IMR-90 (cell line): ENCODE measurements at regions not wholly inside any gene's neighbourhood (a gene's known extent, or its start where the extent isn't known, plus 50 kb on each side); places are given as distances from the start of the nearest gene placed in this dataset.

ENCODE experiments used
- ATAC-seq: fragments of 200-7000 bp; cut with Tn5 transposase; 2 replicates; pipeline ENCODE4 v1.9.1; 2020; ENCODE audit warnings: low read depth, mild to moderate bottlenecking, moderate library complexity
- BruUV-seq: library from RNA; stranded (reverse); fragments of 400-500 nt; replicated peaks from 2 replicates; lab custom pipeline; 2021; lab: Mats Ljungman, UMichigan
- CTCF ChIA-PET: fragments of 300-600 bp; formaldehyde crosslinking; extraction: SDS; loops from one replicate; lab custom pipeline; 2021; ENCODE audit warnings: antibody characterized with exemption; lab: Yijun Ruan, JAX
- POLR2A ChIA-PET: fragments of 300-600 bp; sonication (Branson Sonifier 250); formaldehyde crosslinking; loops from one replicate; lab custom pipeline; 2022; ENCODE audit warnings: antibody characterized with exemption; ENCODE audit not compliant: unreplicated experiment; lab: Charles Lee
- DNase-seq: peaks from one replicate; pipeline ENCODE4 v3.0.0; 2013
- H2AFZ ChIP-seq: replicated peaks from 2 replicates; pipeline ENCODE3; 2013; ENCODE audit warnings: low read length, mild to moderate bottlenecking; ENCODE audit not compliant: poor library complexity
- H2AK5ac ChIP-seq: 2 replicates; pipeline ENCODE4 v1.6.1; 2013; ENCODE audit warnings: low read depth, low read length, inconsistent platforms
- H2AK9ac ChIP-seq: replicated peaks from 2 replicates; pipeline ENCODE3; 2013; ENCODE audit warnings: mild to moderate bottlenecking, low read depth, low read length, moderate library complexity; ENCODE audit not compliant: poor library complexity
- H2BK120ac ChIP-seq: 2 replicates; pipeline ENCODE4 v1.6.1; 2013; ENCODE audit warnings: low read depth, low read length, inconsistent platforms
- H2BK15ac ChIP-seq: 3 replicates; pipeline ENCODE4 v1.6.1; 2013; ENCODE audit warnings: low read depth, low read length, inconsistent platforms
- H2BK20ac ChIP-seq: 2 replicates; pipeline ENCODE4 v1.6.1; 2013; ENCODE audit warnings: low read depth, mild to moderate bottlenecking, inconsistent platforms, low read length, moderate library complexity
- H2BK5ac ChIP-seq: 2 replicates; pipeline ENCODE4 v1.6.1; 2013; ENCODE audit warnings: mild to moderate bottlenecking, low read depth, low read length, inconsistent platforms; ENCODE audit not compliant: poor library complexity, severe bottlenecking
- H3K14ac ChIP-seq: replicated peaks from 2 replicates; pipeline ENCODE4 v1.6.1; 2013; ENCODE audit warnings: low read depth, low read length, inconsistent platforms
- H3K18ac ChIP-seq: 2 replicates; pipeline ENCODE4 v1.6.1; 2013; ENCODE audit warnings: low read depth, low read length, control low read depth
- H3K23ac ChIP-seq: 2 replicates; pipeline ENCODE4 v1.6.1; 2013; ENCODE audit warnings: low read depth, low read length, inconsistent platforms
- H3K27ac ChIP-seq: 2 replicates; pipeline ENCODE4 v1.5.1; 2013; ENCODE audit warnings: mild to moderate bottlenecking, control low read depth, low read length; ENCODE audit not compliant: insufficient read depth
- H3K27me3 ChIP-seq: 2 replicates; pipeline ENCODE4 v1.6.1; 2013; ENCODE audit warnings: low read length; ENCODE audit not compliant: control insufficient read depth, insufficient read depth
- H3K36me3 ChIP-seq: 2 replicates; pipeline ENCODE4 v1.6.1; 2013; ENCODE audit warnings: low read length, mixed read lengths; ENCODE audit not compliant: control insufficient read depth, insufficient read depth
- H3K4ac ChIP-seq: 2 replicates; pipeline ENCODE4 v1.6.1; 2013; ENCODE audit warnings: low read depth, low read length, inconsistent platforms
- H3K4me1 ChIP-seq: 2 replicates; pipeline ENCODE4 v1.6.1; 2013; ENCODE audit warnings: low read length, mixed read lengths; ENCODE audit not compliant: control insufficient read depth, insufficient read depth
- H3K4me2 ChIP-seq: 2 replicates; pipeline ENCODE4 v1.6.1; 2013; ENCODE audit warnings: low read depth, mild to moderate bottlenecking, control low read depth, low read length, moderate library complexity
- H3K4me3 ChIP-seq: 2 replicates; pipeline ENCODE4 v1.5.1; 2013; ENCODE audit warnings: low read depth, mild to moderate bottlenecking, control low read depth, low read length, moderate library complexity; ENCODE audit not compliant: insufficient read depth
- H3K56ac ChIP-seq: 2 replicates; pipeline ENCODE4 v1.6.1; 2013; ENCODE audit warnings: low read length, inconsistent platforms; ENCODE audit not compliant: insufficient read depth; ENCODE audit errors: extremely low read depth
- H3K79me1 ChIP-seq, 2 experiments: 2 replicates each; pipeline ENCODE4 v1.6.1; 2013; ENCODE audit warnings: low read length in 2 of 2, inconsistent platforms in 1 of 2, low read depth in 1 of 2
- H3K9ac ChIP-seq: 2 replicates; pipeline ENCODE4 v1.6.1; 2013; ENCODE audit warnings: low read depth, low read length, control low read depth
- H3K9me1 ChIP-seq: 2 replicates; pipeline ENCODE4 v1.6.1; 2013; ENCODE audit warnings: low read length, inconsistent platforms; ENCODE audit not compliant: insufficient read depth
- H3K9me3 ChIP-seq: 2 replicates; pipeline ENCODE4 v1.6.1; 2013; ENCODE audit warnings: low read length; ENCODE audit not compliant: control insufficient read depth, insufficient read depth
- H4K20me1 ChIP-seq: 2 replicates; pipeline ENCODE4 v1.6.1; 2013; ENCODE audit warnings: low read length, inconsistent platforms; ENCODE audit not compliant: insufficient read depth
- H4K5ac ChIP-seq: 2 replicates; pipeline ENCODE4 v1.6.1; 2013; ENCODE audit warnings: mild to moderate bottlenecking, low read depth, low read length, control low read depth
- H4K8ac ChIP-seq, 2 experiments: 2 replicates each; pipeline ENCODE4 v1.6.1; 2013; ENCODE audit warnings: low read depth in 2 of 2, low read length in 2 of 2, control low read depth in 1 of 2, inconsistent platforms in 1 of 2
- H4K91ac ChIP-seq: 2 replicates; pipeline ENCODE4 v1.6.1; 2013; ENCODE audit warnings: low read depth, low read length, inconsistent platforms; ENCODE audit not compliant: insufficient read depth
- BHLHE40 ChIP-seq: fragments of 150-350 bp; IDR thresholded peaks from 2 replicates; pipeline ENCODE4 v1.6.1; 2016; ENCODE audit warnings: mild to moderate bottlenecking, low read depth, low read length
- CEBPB ChIP-seq: IDR thresholded peaks from 2 replicates; pipeline ENCODE4 v1.6.1; 2012; ENCODE audit warnings: low read depth, low read length, improper control_type of control experiment
- MAZ ChIP-seq: IDR thresholded peaks from 2 replicates; pipeline ENCODE4 v1.6.1; 2012; ENCODE audit warnings: low read depth, mild to moderate bottlenecking, low read length, improper control_type of control experiment, moderate library complexity, borderline replicate concordance
- MXI1 ChIP-seq: IDR thresholded peaks from 2 replicates; pipeline ENCODE4 v1.6.1; 2012; ENCODE audit warnings: low read depth, mild to moderate bottlenecking, low read length, moderate library complexity, borderline replicate concordance
- NFE2L2 ChIP-seq: fragments of 150-350 bp; IDR thresholded peaks from 2 replicates; pipeline ENCODE4 v1.6.1; 2016; ENCODE audit warnings: low read depth, mild to moderate bottlenecking, low read length
- RAD21 ChIP-seq: IDR thresholded peaks from 2 replicates; pipeline ENCODE4 v1.6.1; 2012; ENCODE audit warnings: low read length, improper control_type of control experiment
- RCOR1 ChIP-seq: IDR thresholded peaks from 2 replicates; pipeline ENCODE4 v1.6.1; 2012; ENCODE audit warnings: mild to moderate bottlenecking, low read length, improper control_type of control experiment; ENCODE audit not compliant: insufficient replicate concordance
- RFX5 ChIP-seq: IDR thresholded peaks from 2 replicates; pipeline ENCODE4 v1.8.0; 2012; ENCODE audit warnings: low read depth, mild to moderate bottlenecking, low read length, moderate library complexity
- SMC3 ChIP-seq: fragments of 150-350 bp; IDR thresholded peaks from 2 replicates; pipeline ENCODE4 v1.6.1; 2016; ENCODE audit warnings: low read depth, mild to moderate bottlenecking, antibody characterized with exemption, low read length, moderate library complexity
- WGBS, 2 experiments: methylation state at CpG; one replicate each; pipeline versions ENCODE4 v1.1.5 to v1.1.7; 2013; ENCODE audit warnings: missing lambda C conversion rate in 2 of 2; ENCODE audit not compliant: insufficient read length in 1 of 2; ENCODE audit errors: extremely low coverage in 2 of 2; 5-methylcytosine and 5-hydroxymethylcytosine counted together
- dilution Hi-C: fragments of 300-500 bp; cut with HindIII; formaldehyde crosslinking; loops from one replicate; pipeline ENCODE4 v1.14.3; 2018; ENCODE audit warnings: low sequenced_read_pairs; ENCODE audit not compliant: unreplicated experiment
- in situ Hi-C: fragments of 300-500 bp; cut with MboI; formaldehyde crosslinking; loops from 3 replicates; pipeline ENCODE4 v1.14.3; 2019; ENCODE audit warnings: low sequenced_read_pairs, inconsistent platforms, mixed read lengths
- intact Hi-C: fragments of 100-400 bp; cut with micrococcal nuclease; formaldehyde crosslinking; loops from 2 replicates; pipeline ENCODE4 v1.10.0; 2022
- TF ChIP-seq, protein P1 (sequence below): fragments of 150-350 bp; IDR thresholded peaks from 2 replicates; pipeline ENCODE4 v1.6.1; 2017; ENCODE audit warnings: mild to moderate bottlenecking, antibody characterized with exemption, low read length, low read depth
- TF ChIP-seq, protein P2 (sequence below): fragments of 150-350 bp; IDR thresholded peaks from 2 replicates; pipeline ENCODE4 v1.6.1; 2016; ENCODE audit warnings: low read depth, mild to moderate bottlenecking, low read length, moderate library complexity, borderline replicate concordance
- TF ChIP-seq, protein P3 (sequence below): conservative IDR thresholded peaks from 2 replicates; pipeline ENCODE4 v1.5.1; 2012; ENCODE audit warnings: mild to moderate bottlenecking, low read depth, low read length, improper control_type of control experiment

DNA sequence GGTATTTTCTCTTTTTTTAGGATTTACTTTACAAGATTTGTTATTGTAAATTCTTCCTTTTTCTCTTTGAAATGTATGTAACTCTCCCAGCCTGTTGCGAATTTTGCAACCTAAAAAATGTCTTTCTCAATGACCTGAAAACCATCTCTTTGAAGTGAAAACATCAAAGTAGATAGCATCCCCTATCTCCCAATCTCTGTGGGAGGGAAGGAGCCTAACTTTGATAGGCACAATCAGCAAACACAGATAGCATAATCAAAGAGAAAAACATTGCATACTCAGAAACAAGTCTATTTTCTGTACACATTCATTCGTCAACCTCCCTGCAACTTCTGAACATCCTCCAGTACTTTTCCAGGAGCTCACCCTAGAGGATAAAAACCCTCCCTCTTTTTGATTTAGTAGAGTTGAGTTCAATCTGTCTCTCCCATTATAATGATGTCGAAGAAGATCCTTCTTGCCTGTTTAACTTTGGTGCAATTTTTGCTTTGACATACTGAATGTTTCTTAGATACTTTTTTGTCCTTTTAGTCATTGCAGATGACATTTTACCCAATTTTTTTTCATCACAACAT is 849.2 kb upstream of the LRFN5 start:
- intact Hi-C loops (no loop called here), in situ Hi-C loops (no loop called here), dilution Hi-C loops (no loop called here)
- no TSS peak for BruUV-seq
- Histone ChIP-seq H2BK120ac (no peak overlapping the region), H4K5ac (no peak overlapping the region), H3K4me2 (no peak overlapping the region), H3K36me3 (no peaks in the 10 kb centered on the region), H3K9me1 (no peaks in the 10 kb centered on the region), H3K18ac (no peak overlapping the region), H3K9ac (no peak overlapping the region), H2BK15ac (no peak overlapping the region), H3K27ac (no peak overlapping the region), H3K9me3 (no peaks in the 10 kb centered on the region; the same call in 1 of the 2 replicates), H2BK20ac (no peak overlapping the region), H3K14ac (no peak overlapping the region), H4K91ac (no peak overlapping the region), H3K4ac (no peak overlapping the region), H3K79me1 (no peaks in the 10 kb centered on the region), H4K8ac (no peak overlapping the region), H2AK5ac (no peak overlapping the region), H4K20me1 (no peaks in the 10 kb centered on the region), H3K56ac (no peak overlapping the region), H3K27me3 (no peaks in the 10 kb centered on the region), H2AK9ac (no peak overlapping the region), H2AFZ (no peak overlapping the region), H2BK5ac (no peak overlapping the region), H3K23ac (no peak overlapping the region), H3K4me1 (no peaks in the 10 kb centered on the region), H3K4me3 (no peak overlapping the region)
- no peak for DNase-seq
- ATAC-seq, result no peak
- ChIA-PET POLR2A (no interaction called here), CTCF (no interaction called here)
- no CpG with 5 or more reads among the region's 3 CpGs for WGBS, 2 experiments
- no peak for TF ChIP-seq BHLHE40
- no peak for TF ChIP-seq NFE2L2
- TF ChIP-seq RFX5, result no peak
- no peak for TF ChIP-seq CEBPB
- no peak for TF ChIP-seq RAD21
- no peak for TF ChIP-seq SMC3
- TF ChIP-seq MXI1, result no peak
- TF ChIP-seq, protein P1, sequence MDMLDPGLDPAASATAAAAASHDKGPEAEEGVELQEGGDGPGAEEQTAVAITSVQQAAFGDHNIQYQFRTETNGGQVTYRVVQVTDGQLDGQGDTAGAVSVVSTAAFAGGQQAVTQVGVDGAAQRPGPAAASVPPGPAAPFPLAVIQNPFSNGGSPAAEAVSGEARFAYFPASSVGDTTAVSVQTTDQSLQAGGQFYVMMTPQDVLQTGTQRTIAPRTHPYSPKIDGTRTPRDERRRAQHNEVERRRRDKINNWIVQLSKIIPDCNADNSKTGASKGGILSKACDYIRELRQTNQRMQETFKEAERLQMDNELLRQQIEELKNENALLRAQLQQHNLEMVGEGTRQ, result no peak
- no peak for TF ChIP-seq MAZ
- TF ChIP-seq RCOR1, result no peak
- TF ChIP-seq, protein P2, sequence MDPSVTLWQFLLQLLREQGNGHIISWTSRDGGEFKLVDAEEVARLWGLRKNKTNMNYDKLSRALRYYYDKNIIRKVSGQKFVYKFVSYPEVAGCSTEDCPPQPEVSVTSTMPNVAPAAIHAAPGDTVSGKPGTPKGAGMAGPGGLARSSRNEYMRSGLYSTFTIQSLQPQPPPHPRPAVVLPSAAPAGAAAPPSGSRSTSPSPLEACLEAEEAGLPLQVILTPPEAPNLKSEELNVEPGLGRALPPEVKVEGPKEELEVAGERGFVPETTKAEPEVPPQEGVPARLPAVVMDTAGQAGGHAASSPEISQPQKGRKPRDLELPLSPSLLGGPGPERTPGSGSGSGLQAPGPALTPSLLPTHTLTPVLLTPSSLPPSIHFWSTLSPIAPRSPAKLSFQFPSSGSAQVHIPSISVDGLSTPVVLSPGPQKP, result no peak
- TF ChIP-seq, protein P3, sequence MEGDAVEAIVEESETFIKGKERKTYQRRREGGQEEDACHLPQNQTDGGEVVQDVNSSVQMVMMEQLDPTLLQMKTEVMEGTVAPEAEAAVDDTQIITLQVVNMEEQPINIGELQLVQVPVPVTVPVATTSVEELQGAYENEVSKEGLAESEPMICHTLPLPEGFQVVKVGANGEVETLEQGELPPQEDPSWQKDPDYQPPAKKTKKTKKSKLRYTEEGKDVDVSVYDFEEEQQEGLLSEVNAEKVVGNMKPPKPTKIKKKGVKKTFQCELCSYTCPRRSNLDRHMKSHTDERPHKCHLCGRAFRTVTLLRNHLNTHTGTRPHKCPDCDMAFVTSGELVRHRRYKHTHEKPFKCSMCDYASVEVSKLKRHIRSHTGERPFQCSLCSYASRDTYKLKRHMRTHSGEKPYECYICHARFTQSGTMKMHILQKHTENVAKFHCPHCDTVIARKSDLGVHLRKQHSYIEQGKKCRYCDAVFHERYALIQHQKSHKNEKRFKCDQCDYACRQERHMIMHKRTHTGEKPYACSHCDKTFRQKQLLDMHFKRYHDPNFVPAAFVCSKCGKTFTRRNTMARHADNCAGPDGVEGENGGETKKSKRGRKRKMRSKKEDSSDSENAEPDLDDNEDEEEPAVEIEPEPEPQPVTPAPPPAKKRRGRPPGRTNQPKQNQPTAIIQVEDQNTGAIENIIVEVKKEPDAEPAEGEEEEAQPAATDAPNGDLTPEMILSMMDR, result no peak
